HepG2 (cell line): ENCODE measurements at regions not wholly inside any gene's neighbourhood (a gene's known extent, or its start where the extent isn't known, plus 50 kb on each side); places are given as distances from the start of the nearest gene placed in this dataset.

Experiments
- ATAC-seq: fragments of 200-7000 bp; cut with Tn5 transposase; 3 replicates; pipeline ENCODE4 v1.9.1; 2020; ENCODE audit warnings: mild to moderate bottlenecking, moderate library complexity
- BruUV-seq: library from RNA; stranded (reverse); fragments of 400-500 nt; replicated peaks from 2 replicates; lab custom pipeline; 2021; lab: Mats Ljungman, UMichigan
- CTCF ChIA-PET: fragments of 300-600 bp; formaldehyde crosslinking; extraction: SDS; loops from one replicate; lab custom pipeline; 2021; ENCODE audit warnings: low total read pairs, inconsistent platforms, low intra/inter-chr PET ratio; lab: Yijun Ruan, JAX
- POLR2A ChIA-PET: fragments of 350-600 bp; sonication (Branson Sonifier 250); formaldehyde crosslinking; loops from one replicate; lab custom pipeline; 2020; ENCODE audit warnings: antibody characterized with exemption, inconsistent platforms; lab: Yijun Ruan, JAX
- DNase-seq: peaks from one replicate; pipeline ENCODE4 v3.0.0-alpha.2; 2015; ENCODE audit warnings: low spot score
- FAIRE-seq: peaks from 3 replicates; lab custom pipeline; 2011; peaks lifted over from hg19 to GRCh38; lab: Jason Lieb, UNC
- H2AFZ ChIP-seq: one replicate; pipeline ENCODE4 v1.6.1; 2011; ENCODE audit warnings: low read length, inconsistent platforms
- H3K27ac ChIP-seq: fragments of 300-600 bp; 3 replicates; pipeline ENCODE4 v1.8.0; 2011; ENCODE audit warnings: mixed run types, mild to moderate bottlenecking, mixed read lengths, low read length, inconsistent platforms; ENCODE audit not compliant: insufficient read depth; ENCODE audit errors: extremely low read length
- H3K27me3 ChIP-seq, 2 experiments: fragments of 200-600 bp in 1 of 2; 2 replicates in 1 of 2; 3 replicates in 1 of 2; pipeline versions ENCODE4 v1.6.0 to v1.8.0; 2011; ENCODE audit warnings: low read length in 2 of 2, mild to moderate bottlenecking in 2 of 2, moderate library complexity in 2 of 2, inconsistent platforms in 1 of 2; ENCODE audit not compliant: insufficient read depth in 2 of 2, control insufficient read depth in 1 of 2
- H3K36me3 ChIP-seq, 2 experiments: fragments of 200-600 bp in 1 of 2; replicated peaks in 1 of 2; 2 replicates in 1 of 2; 3 replicates in 1 of 2; pipeline versions ENCODE4 v1.5.1 to v1.8.0; 2011; ENCODE audit warnings: low read length in 2 of 2, inconsistent platforms in 1 of 2; ENCODE audit not compliant: insufficient read depth in 2 of 2, control insufficient read depth in 1 of 2
- H3K4me1 ChIP-seq: 2 replicates; pipeline ENCODE4 v1.5.1; 2012; ENCODE audit warnings: low read length, inconsistent platforms; ENCODE audit not compliant: insufficient read depth
- H3K4me2 ChIP-seq: 2 replicates; pipeline ENCODE4 v1.6.0; 2011; ENCODE audit warnings: low read depth, low read length, inconsistent platforms
- H3K4me3 ChIP-seq, 3 experiments: fragments of 200-600 bp in 1 of 3; sonication (generic), shearing (Covaris generic) in 1 of 3; replicated peaks in 1 of 3; 2 replicates each; pipeline ENCODE4 v1.5.1; 2011 to 2016; ENCODE audit warnings: low read length in 3 of 3, inconsistent platforms in 2 of 3, low read depth in 2 of 3, mild to moderate bottlenecking in 2 of 3, control low read depth in 1 of 3, mixed read lengths in 1 of 3; ENCODE audit not compliant: insufficient read depth in 1 of 3
- H3K79me2 ChIP-seq: one replicate; pipeline ENCODE4 v1.6.1; 2011; ENCODE audit warnings: low read length, inconsistent platforms; ENCODE audit not compliant: insufficient read depth
- H3K9ac ChIP-seq: 2 replicates; pipeline ENCODE4 v1.6.0; 2011; ENCODE audit warnings: mild to moderate bottlenecking, low read depth, low read length, inconsistent platforms; ENCODE audit not compliant: insufficient read depth
- H3K9me3 ChIP-seq: 2 replicates; pipeline ENCODE4 v1.5.1; 2012; ENCODE audit warnings: mild to moderate bottlenecking, low read length
- H4K20me1 ChIP-seq: 2 replicates; pipeline ENCODE4 v1.6.0; 2011; ENCODE audit warnings: inconsistent platforms, mild to moderate bottlenecking, low read length, moderate library complexity; ENCODE audit not compliant: insufficient read depth
- AKAP8 ChIP-seq: sonication (generic); formaldehyde crosslinking; IDR thresholded peaks from 2 replicates; pipeline ENCODE4 v1.5.1; 2020; ENCODE audit warnings: mild to moderate bottlenecking, missing genetic modification reagents
- KLF11 ChIP-seq: IDR thresholded peaks from 2 replicates; pipeline ENCODE4 v1.6.1; 2016; ENCODE audit warnings: missing compliant biosample characterization
- MLLT10 ChIP-seq: sonication (generic); formaldehyde crosslinking; IDR thresholded peaks from 2 replicates; pipeline ENCODE4 v1.4.0; 2020; ENCODE audit warnings: missing genetic modification reagents
- MZF1 ChIP-seq: sonication (generic); formaldehyde crosslinking; IDR thresholded peaks from 2 replicates; pipeline ENCODE4 v1.8.1; 2023; ENCODE audit warnings: mild to moderate bottlenecking, missing genetic modification reagents, borderline replicate concordance
- ZMYM4 ChIP-seq: sonication (generic); formaldehyde crosslinking; IDR thresholded peaks from 2 replicates; pipeline ENCODE4 v1.8.1; 2023; ENCODE audit warnings: mild to moderate bottlenecking, missing genetic modification reagents
- ZNF10 ChIP-seq: sonication (generic); formaldehyde crosslinking; IDR thresholded peaks from 2 replicates; pipeline ENCODE4 v1.4.0; 2020; ENCODE audit warnings: mild to moderate bottlenecking, low read depth, missing genetic modification reagents, borderline replicate concordance
- ZNF263 ChIP-seq: sonication (generic); formaldehyde crosslinking; IDR thresholded peaks from 2 replicates; pipeline ENCODE4 v1.4.0; 2020; ENCODE audit warnings: missing genetic modification reagents
- ZNF367 ChIP-seq: sonication (generic); formaldehyde crosslinking; IDR thresholded peaks from 2 replicates; pipeline ENCODE4 v1.4.0; 2020; ENCODE audit warnings: missing genetic modification reagents, borderline replicate concordance
- ZNF572 ChIP-seq: sonication (generic); formaldehyde crosslinking; IDR thresholded peaks from 2 replicates; pipeline ENCODE4 v1.5.1; 2020; ENCODE audit warnings: mild to moderate bottlenecking, missing genetic modification reagents
- whole genome bisulfite sequencing: methylation state at CpG from one replicate; pipeline ENCODE4 v1.1.6; 2017; ENCODE audit warnings: low lambda C conversion rate; 5-methylcytosine and 5-hydroxymethylcytosine counted together
- in situ Hi-C: cut with HindIII; loops from 2 replicates; pipeline ENCODE4 v1.10.0; 2017; ENCODE audit warnings: low pct_unique_long_range_greater_than_20kb; ENCODE audit not compliant: extremely low pct_ligation_motif_present
- intact Hi-C: fragments of 100-400 bp; cut with micrococcal nuclease; formaldehyde crosslinking; loops from one replicate; pipeline ENCODE4 v1.10.0; 2022; ENCODE audit not compliant: unreplicated experiment
- TF ChIP-seq, protein P1 (sequence below): sonication (generic); formaldehyde crosslinking; IDR thresholded peaks from 2 replicates; pipeline ENCODE4 v1.9.0; 2022; ENCODE audit warnings: low read depth, missing genetic modification reagents
- TF ChIP-seq, protein P2 (sequence below): sonication (generic); formaldehyde crosslinking; IDR thresholded peaks from 2 replicates; pipeline ENCODE4 v1.8.0; 2022; ENCODE audit warnings: missing genetic modification reagents, mild to moderate bottlenecking, inconsistent platforms, borderline replicate concordance
- TF ChIP-seq, protein P3 (sequence below): sonication (generic); formaldehyde crosslinking; IDR thresholded peaks from 2 replicates; pipeline ENCODE4 v1.4.0; 2020; ENCODE audit warnings: missing genetic modification reagents, borderline replicate concordance
- TF ChIP-seq, protein P4 (sequence below): sonication (generic); formaldehyde crosslinking; IDR thresholded peaks from 2 replicates; pipeline ENCODE4 v1.4.0; 2020; ENCODE audit warnings: missing genetic modification reagents

DNA sequence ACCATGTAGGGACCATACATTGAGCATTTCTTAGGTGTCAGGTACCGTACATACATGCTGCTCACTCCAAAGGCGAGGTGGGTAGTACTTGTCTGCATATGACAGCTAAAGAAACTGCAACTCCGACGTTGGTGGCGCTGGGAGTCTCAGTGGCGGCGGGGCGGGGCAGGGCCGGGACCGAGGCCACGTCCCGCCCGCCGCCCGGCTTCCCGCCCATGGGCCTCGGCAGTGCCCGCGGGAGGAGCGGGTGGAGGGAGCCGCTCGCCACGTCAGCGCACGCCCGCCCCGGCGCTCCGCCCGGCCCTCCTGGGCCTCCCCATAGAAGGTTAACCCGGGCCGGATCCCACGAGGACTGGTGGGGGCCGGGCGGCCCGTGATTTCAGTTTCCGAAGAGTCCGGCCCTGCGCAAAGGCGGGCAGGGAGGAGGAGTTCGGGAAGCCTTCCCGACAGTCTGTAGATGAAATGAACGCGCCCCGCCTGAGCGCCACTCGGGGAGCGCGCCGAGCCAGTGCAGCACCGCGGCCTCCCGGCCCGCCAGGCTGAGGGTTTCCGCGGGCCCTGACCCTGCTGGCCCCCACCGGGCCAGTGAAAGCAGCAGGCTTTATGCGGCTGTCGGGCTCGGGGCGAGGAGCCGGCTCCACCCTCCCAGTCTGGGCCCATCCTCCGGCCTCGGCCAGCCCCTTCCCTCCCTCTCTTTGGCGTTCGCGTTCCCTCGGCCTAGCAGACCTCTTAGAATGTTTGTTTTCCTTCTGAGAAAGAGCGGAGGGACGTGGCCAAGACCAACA is 119.9 kb upstream of the JUN start:
- Histone ChIP-seq H3K4me1 (peaks cover 78% of the 10 kb centered on the region), H3K9ac (peak overlapping the region; percentile 88), H2AFZ (no peak overlapping the region), H3K9me3 (no peaks in the 10 kb centered on the region), H3K27me3 (no peaks in the 10 kb centered on the region), H3K4me2 (peak overlapping the region; percentile 99), H3K4me3 (peak overlapping the region; percentile 63 to 71 (median 66)), H3K79me2 (no peaks in the 10 kb centered on the region), H3K27ac (peak overlapping the region; percentile 89), H3K36me3 (no peaks in the 10 kb centered on the region), H4K20me1 (no peaks in the 10 kb centered on the region)
- ChIA-PET CTCF (no interaction called here), POLR2A (interaction anchor here (0.6 to 3.9 kb wide), 14 partner anchors 8 to 794 kb away, joined by 3 to 24 read pairs (median 4); partner anchors contain the start of genes FGGY and JUN)
- TSS peak; percentile 95 for BruUV-seq
- in situ Hi-C loops (no loop called here), intact Hi-C loops (loop anchor here (10.0 kb wide), 1 partner anchor 151 kb away; no protein-coding TSS in a partner anchor)
- DNase-seq = peak; percentile 82
- 0% methylated on average over 2 of the region's 70 CpGs for WGBS
- ATAC-seq = peak; percentile 84
- no peak for FAIRE-seq
- TF ChIP-seq ZMYM4 (CRISPR knock-in tag) = peak; percentile 68
- no peak for TF ChIP-seq ZNF367 (CRISPR knock-in tag)
- TF ChIP-seq, protein P1, sequence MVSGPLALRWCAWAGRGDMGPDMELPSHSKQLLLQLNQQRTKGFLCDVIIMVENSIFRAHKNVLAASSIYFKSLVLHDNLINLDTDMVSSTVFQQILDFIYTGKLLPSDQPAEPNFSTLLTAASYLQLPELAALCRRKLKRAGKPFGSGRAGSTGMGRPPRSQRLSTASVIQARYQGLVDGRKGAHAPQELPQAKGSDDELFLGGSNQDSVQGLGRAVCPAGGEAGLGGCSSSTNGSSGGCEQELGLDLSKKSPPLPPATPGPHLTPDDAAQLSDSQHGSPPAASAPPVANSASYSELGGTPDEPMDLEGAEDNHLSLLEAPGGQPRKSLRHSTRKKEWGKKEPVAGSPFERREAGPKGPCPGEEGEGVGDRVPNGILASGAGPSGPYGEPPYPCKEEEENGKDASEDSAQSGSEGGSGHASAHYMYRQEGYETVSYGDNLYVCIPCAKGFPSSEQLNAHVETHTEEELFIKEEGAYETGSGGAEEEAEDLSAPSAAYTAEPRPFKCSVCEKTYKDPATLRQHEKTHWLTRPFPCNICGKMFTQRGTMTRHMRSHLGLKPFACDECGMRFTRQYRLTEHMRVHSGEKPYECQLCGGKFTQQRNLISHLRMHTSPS = peak; percentile 16; the same call in 1 of the 2 replicates
- TF ChIP-seq ZNF10 (CRISPR knock-in tag) = no peak
- TF ChIP-seq ZNF572 (CRISPR knock-in tag) = peak; percentile 22; the same call in 1 of the 2 replicates
- TF ChIP-seq, protein P2, sequence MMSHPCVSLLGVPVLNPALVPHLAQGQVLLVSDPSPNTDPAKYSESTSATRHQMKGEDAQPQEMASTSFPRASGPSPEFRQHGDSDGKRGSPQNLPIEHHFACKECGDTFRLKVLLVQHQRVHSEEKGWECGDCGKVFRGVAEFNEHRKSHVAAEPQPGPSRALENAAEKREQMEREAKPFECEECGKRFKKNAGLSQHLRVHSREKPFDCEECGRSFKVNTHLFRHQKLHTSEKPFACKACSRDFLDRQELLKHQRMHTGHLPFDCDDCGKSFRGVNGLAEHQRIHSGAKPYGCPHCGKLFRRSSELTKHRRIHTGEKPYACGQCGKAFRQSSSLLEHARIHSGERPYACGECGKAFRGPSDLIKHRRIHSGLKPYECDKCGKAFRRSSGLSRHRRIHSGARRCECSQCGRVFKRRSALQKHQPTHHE (CRISPR knock-in tag) = no peak
- TF ChIP-seq KLF11 (CRISPR knock-in tag) = no peak
- TF ChIP-seq MLLT10 (CRISPR knock-in tag) = no peak
- TF ChIP-seq AKAP8 (CRISPR knock-in tag) = peak; percentile 54; the same call in 1 of the 2 replicates
- TF ChIP-seq ZNF263 (CRISPR knock-in tag) = peak; percentile 75
- TF ChIP-seq, protein P3, sequence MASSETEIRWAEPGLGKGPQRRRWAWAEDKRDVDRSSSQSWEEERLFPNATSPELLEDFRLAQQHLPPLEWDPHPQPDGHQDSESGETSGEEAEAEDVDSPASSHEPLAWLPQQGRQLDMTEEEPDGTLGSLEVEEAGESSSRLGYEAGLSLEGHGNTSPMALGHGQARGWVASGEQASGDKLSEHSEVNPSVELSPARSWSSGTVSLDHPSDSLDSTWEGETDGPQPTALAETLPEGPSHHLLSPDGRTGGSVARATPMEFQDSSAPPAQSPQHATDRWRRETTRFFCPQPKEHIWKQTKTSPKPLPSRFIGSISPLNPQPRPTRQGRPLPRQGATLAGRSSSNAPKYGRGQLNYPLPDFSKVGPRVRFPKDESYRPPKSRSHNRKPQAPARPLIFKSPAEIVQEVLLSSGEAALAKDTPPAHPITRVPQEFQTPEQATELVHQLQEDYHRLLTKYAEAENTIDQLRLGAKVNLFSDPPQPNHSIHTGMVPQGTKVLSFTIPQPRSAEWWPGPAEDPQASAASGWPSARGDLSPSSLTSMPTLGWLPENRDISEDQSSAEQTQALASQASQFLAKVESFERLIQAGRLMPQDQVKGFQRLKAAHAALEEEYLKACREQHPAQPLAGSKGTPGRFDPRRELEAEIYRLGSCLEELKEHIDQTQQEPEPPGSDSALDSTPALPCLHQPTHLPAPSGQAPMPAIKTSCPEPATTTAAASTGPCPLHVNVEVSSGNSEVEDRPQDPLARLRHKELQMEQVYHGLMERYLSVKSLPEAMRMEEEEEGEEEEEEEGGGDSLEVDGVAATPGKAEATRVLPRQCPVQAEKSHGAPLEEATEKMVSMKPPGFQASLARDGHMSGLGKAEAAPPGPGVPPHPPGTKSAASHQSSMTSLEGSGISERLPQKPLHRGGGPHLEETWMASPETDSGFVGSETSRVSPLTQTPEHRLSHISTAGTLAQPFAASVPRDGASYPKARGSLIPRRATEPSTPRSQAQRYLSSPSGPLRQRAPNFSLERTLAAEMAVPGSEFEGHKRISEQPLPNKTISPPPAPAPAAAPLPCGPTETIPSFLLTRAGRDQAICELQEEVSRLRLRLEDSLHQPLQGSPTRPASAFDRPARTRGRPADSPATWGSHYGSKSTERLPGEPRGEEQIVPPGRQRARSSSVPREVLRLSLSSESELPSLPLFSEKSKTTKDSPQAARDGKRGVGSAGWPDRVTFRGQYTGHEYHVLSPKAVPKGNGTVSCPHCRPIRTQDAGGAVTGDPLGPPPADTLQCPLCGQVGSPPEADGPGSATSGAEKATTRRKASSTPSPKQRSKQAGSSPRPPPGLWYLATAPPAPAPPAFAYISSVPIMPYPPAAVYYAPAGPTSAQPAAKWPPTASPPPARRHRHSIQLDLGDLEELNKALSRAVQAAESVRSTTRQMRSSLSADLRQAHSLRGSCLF (CRISPR knock-in tag) = 0 out of 2 replicates have a peak, but pooled peaks have one; percentile 19
- TF ChIP-seq, protein P4, sequence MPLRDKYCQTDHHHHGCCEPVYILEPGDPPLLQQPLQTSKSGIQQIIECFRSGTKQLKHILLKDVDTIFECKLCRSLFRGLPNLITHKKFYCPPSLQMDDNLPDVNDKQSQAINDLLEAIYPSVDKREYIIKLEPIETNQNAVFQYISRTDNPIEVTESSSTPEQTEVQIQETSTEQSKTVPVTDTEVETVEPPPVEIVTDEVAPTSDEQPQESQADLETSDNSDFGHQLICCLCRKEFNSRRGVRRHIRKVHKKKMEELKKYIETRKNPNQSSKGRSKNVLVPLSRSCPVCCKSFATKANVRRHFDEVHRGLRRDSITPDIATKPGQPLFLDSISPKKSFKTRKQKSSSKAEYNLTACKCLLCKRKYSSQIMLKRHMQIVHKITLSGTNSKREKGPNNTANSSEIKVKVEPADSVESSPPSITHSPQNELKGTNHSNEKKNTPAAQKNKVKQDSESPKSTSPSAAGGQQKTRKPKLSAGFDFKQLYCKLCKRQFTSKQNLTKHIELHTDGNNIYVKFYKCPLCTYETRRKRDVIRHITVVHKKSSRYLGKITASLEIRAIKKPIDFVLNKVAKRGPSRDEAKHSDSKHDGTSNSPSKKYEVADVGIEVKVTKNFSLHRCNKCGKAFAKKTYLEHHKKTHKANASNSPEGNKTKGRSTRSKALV (CRISPR knock-in tag) = peak; percentile 94
- no peak for TF ChIP-seq MZF1 (CRISPR knock-in tag)
